Colonic mucosa (tissue), 4 donors: ENCODE measurements at regions not wholly inside any gene's neighbourhood (a gene's known extent, or its start where the extent isn't known, plus 50 kb on each side); places are given as distances from the start of the nearest gene placed in this dataset.
"Not testable (repeated sequence)": the region's sequence is repeated elsewhere in the genome, so short reads cannot be mapped to it uniquely, and the experiment has no call there.

ENCODE experiments used
- DNase-seq: peaks from one replicate; pipeline ENCODE4 v3.0.0-alpha.2; 2020
- H3K27ac ChIP-seq: fragments of 200-600 bp; one replicate; pipeline ENCODE4 v1.8.0; 2021
- H3K27me3 ChIP-seq: fragments of 200-600 bp; one replicate; pipeline ENCODE4 v1.8.0; 2021
- H3K36me3 ChIP-seq: fragments of 200-600 bp; one replicate; pipeline ENCODE4 v1.8.0; 2021
- H3K4me1 ChIP-seq: fragments of 200-600 bp; one replicate; pipeline ENCODE4 v1.8.0; 2021; ENCODE audit warnings: mild to moderate bottlenecking
- H3K4me3 ChIP-seq: fragments of 200-600 bp; one replicate; pipeline ENCODE4 v1.8.0; 2021
- H3K9ac ChIP-seq, 2 donors: one replicate each; pipeline ENCODE4 v1.7.0; 2013; ENCODE audit warnings: control low read depth in 2 of 2, low read depth in 2 of 2, low read length in 2 of 2
- H3K9me3 ChIP-seq: fragments of 200-600 bp; one replicate; pipeline ENCODE4 v1.8.0; 2021
- CTCF ChIP-seq: fragments of 200-600 bp; IDR thresholded peaks from one replicate; pipeline ENCODE4 v1.8.0; 2022; ENCODE audit warnings: antibody characterized with exemption, mild to moderate bottlenecking
- intact Hi-C: fragments of 100-400 bp; cut with DNase I; formaldehyde crosslinking; loops from one replicate; pipeline ENCODE4 v1.14.1; 2022
- donor health status: healthy.
- donor health status: DM: no; HTN: no; CAD: no.
- donor health status: DM: no; HTN: no; CAD: no.

DNA sequence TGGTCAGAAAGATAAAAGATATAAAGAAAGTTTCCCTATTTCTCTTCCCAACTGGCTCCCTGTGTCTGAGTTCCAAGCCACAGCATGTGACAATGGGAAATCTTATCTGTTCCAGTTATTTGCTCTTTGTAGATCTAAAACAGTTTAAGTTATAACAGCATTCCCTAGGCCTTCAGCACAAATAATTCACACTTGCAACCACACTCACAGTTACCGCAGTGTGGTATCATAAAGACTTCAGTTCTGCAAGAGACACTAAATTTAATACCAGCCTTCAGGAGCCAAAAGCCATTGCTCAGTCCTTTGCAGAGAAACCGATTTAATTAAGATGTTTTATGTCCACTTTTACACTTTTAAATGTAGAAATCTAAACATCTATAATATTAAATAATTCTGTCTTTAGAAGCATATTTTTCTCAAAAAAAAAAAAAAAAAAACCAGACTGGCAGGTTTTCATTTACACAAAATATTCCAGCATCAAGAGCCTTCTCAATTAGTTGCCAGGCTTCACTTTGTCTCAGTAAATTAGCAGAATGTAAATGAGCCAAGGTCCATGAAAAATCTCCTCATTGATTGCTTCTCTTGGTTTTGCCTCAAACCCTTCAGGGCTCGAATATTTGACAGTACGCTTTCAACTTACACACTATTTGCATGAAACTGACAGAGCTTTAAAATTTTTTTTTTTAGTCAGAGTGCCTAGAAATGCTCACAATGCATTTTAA lies 300.0 kb upstream of the DDI1 start:
- no peak for DNase-seq
- H3K9me3 ChIP-seq = no peaks in the 10 kb centered on the region
- no peaks in the 10 kb centered on the region for H3K4me1 ChIP-seq
- H3K27me3 ChIP-seq = no peaks in the 10 kb centered on the region
- H3K9ac ChIP-seq = no peak overlapping the region
- intact Hi-C loops = no loop called here
- TF ChIP-seq CTCF = no peak
- no peak overlapping the region for H3K4me3 ChIP-seq
- no peak overlapping the region for H3K27ac ChIP-seq
- H3K36me3 ChIP-seq = no peaks in the 10 kb centered on the region

DNA sequence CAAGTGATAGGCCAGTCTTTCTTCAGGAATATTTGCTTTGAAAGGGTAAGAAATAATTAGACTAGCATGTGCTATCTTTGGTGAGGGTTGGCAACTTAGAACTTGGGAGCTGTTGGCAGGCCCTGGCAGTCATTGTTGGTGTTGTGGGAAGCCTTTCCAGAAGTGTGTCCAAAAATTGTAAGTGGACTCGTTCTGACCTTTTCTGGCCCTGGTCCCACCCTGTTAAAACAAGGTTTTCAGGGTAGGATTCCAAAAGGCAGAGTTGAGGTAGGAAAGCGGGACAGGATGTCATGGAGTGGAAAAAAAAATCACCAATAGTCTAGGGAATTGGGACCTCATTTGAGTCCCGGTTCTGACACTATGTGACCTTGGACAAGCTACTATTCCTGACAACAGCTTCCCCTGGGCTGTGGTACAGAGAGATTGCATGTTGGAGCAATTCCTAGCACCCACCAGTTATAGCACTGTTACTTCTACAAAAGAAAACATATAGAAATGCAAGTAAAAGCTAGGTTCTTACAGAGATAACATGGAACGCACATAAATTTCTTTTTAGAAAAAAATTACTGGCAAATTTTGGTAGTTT lies 299.3 kb upstream of the DDI1 start:
- no peak overlapping the region for H3K4me3 ChIP-seq
- no peaks in the 10 kb centered on the region for H3K36me3 ChIP-seq
- H3K4me1 ChIP-seq = no peaks in the 10 kb centered on the region
- TF ChIP-seq CTCF = no peak
- no peak for DNase-seq
- no peaks in the 10 kb centered on the region for H3K9me3 ChIP-seq
- intact Hi-C loops = no loop called here
- no peak overlapping the region for H3K9ac ChIP-seq
- no peak overlapping the region for H3K27ac ChIP-seq
- no peaks in the 10 kb centered on the region for H3K27me3 ChIP-seq

DNA sequence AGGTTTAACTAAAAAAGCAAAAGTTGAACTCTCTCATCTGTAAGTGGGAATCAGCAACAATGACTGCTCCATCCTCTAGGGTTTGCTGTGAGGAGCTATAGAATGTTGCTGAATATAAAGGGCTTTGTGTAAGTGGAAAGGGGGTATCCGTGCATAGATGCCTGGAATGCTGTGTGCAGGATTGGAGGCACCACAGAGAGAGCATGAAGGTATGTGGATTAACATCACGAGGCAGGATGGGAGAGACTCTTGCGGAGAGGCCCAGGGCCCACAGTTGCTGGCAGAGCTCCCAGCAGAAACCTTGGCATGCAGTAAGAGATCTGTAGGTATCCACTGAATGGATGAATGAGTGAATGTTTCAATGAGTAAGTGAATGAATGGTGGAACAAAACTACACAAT lies 298.7 kb upstream of the DDI1 start:
- no peaks in the 10 kb centered on the region for H3K4me1 ChIP-seq
- H3K27me3 ChIP-seq = no peaks in the 10 kb centered on the region
- H3K4me3 ChIP-seq = no peak overlapping the region
- TF ChIP-seq CTCF = no peak
- intact Hi-C loops = no loop called here
- no peak overlapping the region for H3K9ac ChIP-seq
- no peaks in the 10 kb centered on the region for H3K9me3 ChIP-seq
- H3K36me3 ChIP-seq = no peaks in the 10 kb centered on the region
- H3K27ac ChIP-seq = no peak overlapping the region
- no peak for DNase-seq

GRCh38 chr11:103739074-103739796 lies 297.2 kb upstream of the DDI1 start:
- H3K27me3 ChIP-seq, DNase-seq, H3K4me1 ChIP-seq, H3K36me3 ChIP-seq, H3K9me3 ChIP-seq, intact Hi-C loops, H3K27ac ChIP-seq, H3K9ac ChIP-seq: not testable (repeated sequence)
- peak overlapping the region; percentile 23 for H3K4me3 ChIP-seq

GRCh38 chr11:103744496-103745153 lies 291.8 kb upstream of the DDI1 start:
- Histone ChIP-seq H3K4me1 (no peaks in the 10 kb centered on the region), H3K9me3 (no peaks in the 10 kb centered on the region)
- intact Hi-C loops = no loop called here

More at GRCh38 chr11:103744496-103745153, 291.8 kb upstream of the DDI1 start:
- H3K27me3 ChIP-seq = no peaks in the 10 kb centered on the region
- no peaks in the 10 kb centered on the region for H3K36me3 ChIP-seq
- no peak for DNase-seq
- H3K4me3 ChIP-seq = no peak overlapping the region
- H3K9ac ChIP-seq = no peak overlapping the region
- no peak overlapping the region for H3K27ac ChIP-seq
- no peak for TF ChIP-seq CTCF
